Sigmoid colon (tissue), 6 donors: ENCODE measurements at regions not wholly inside any gene's neighbourhood (a gene's known extent, or its start where the extent isn't known, plus 50 kb on each side); places are given as distances from the start of the nearest gene placed in this dataset.

Experiments used
- DNase-seq: peaks from one replicate; pipeline ENCODE4 v3.0.0-alpha.2; 2019
- H3K27ac ChIP-seq, 4 donors: fragments of 200-600 bp; sonication (generic); one replicate each; pipeline ENCODE4 v1.5.1; 2016 to 2019; ENCODE audit warnings: mild to moderate bottlenecking in 1 of 4
- H3K27me3 ChIP-seq, 3 donors: fragments of 200-600 bp; sonication (generic); one replicate each; pipeline ENCODE4 v1.5.1; 2019; ENCODE audit warnings: mild to moderate bottlenecking in 1 of 3
- H3K36me3 ChIP-seq, 4 donors: fragments of 200-600 bp; sonication (generic); one replicate each; pipeline ENCODE4 v1.5.1; 2016 to 2019
- H3K4me1 ChIP-seq, 4 donors: fragments of 200-600 bp; sonication (generic); one replicate each; pipeline ENCODE4 v1.5.1; 2017 to 2019
- H3K4me3 ChIP-seq, 4 donors: fragments of 200-600 bp; sonication (generic); one replicate each; pipeline ENCODE4 v1.5.1; 2017 to 2019; ENCODE audit warnings: mild to moderate bottlenecking in 2 of 4, moderate library complexity in 1 of 4
- H3K9me3 ChIP-seq, 4 donors: fragments of 200-600 bp in 3 of 4; sonication (generic) in 3 of 4; one replicate each; pipeline versions ENCODE4 v1.5.1 to v1.6.1; 2013 to 2019
- CTCF ChIP-seq, 4 experiments: fragments of 450-650 bp in 3 of 4; fragments of 200-600 bp in 1 of 4; IDR thresholded peaks; one replicate each; pipeline ENCODE4 v1.5.1; 2016 to 2019; ENCODE audit warnings: antibody characterized with exemption in 4 of 4, mild to moderate bottlenecking in 3 of 4, moderate library complexity in 2 of 4
- EP300 ChIP-seq, 4 donors: sonication (generic); formaldehyde crosslinking; IDR thresholded peaks; one replicate each; pipeline ENCODE4 v1.6.1; 2017; ENCODE audit warnings: antibody characterized with exemption in 4 of 4
- POLR2A ChIP-seq, 2 donors: fragments of 450-650 bp; IDR thresholded peaks; one replicate each; pipeline ENCODE4 v1.6.1; 2016; ENCODE audit warnings: antibody characterized with exemption in 2 of 2, mild to moderate bottlenecking in 2 of 2, moderate library complexity in 2 of 2
- POLR2AphosphoS5 ChIP-seq, 4 donors: sonication (generic); formaldehyde crosslinking; IDR thresholded peaks; one replicate each; pipeline ENCODE4 v1.6.1; 2017; ENCODE audit warnings: antibody characterized with exemption in 4 of 4
- WGBS, 2 donors: extraction: QIAGEN DNeasy Blood & Tissue Kit; methylation state at CpG; one replicate each; pipeline ENCODE4 v1.1.7; 2013; 5-methylcytosine and 5-hydroxymethylcytosine counted together
- intact Hi-C: fragments of 100-400 bp; cut with DNase I; formaldehyde crosslinking; loops from one replicate; pipeline ENCODE4 v1.15.1; 2023
- donor health status: healthy with polysubstance abuse.
- donor health status: healthy.

DNA sequence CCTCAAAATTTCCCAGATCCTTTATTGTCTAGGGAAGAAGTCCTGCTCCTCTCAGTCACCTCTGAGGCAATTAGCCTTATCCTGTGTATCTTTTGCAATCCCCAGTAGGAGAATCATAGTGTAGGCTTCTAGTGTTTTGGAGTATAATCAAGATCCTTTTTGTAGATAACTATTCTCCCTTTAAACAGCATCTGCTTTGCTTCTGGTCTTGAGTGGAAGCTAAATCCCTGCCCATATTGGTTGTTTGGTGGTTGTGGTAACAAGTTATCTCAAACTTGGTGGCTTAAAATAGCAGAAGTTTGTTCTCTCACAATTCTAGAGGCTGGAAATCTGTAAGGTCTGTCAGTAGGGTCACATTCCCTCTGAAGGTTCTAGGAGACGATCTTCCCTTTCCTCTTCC is 217.5 kb upstream of the RASGRP1 start:
- 83 to 85% methylated on average over 1 of the region's 1 CpG for WGBS, 2 donors
- intact Hi-C loops: no loop called here
- Histone ChIP-seq H3K27me3 (no peaks in the 10 kb centered on the region), H3K27ac (no peak overlapping the region), H3K9me3 (no peaks in the 10 kb centered on the region), H3K36me3 (no peaks in the 10 kb centered on the region), H3K4me1 (no peaks in the 10 kb centered on the region), H3K4me3 (no peak overlapping the region)
- TF ChIP-seq CTCF (IDR thresholded peaks at IDR 0.05) (no peak), EP300 (IDR thresholded peaks at IDR 0.05) (no peak), POLR2A (IDR thresholded peaks at IDR 0.05) (no peak), POLR2AphosphoS5 (IDR thresholded peaks at IDR 0.05) (no peak)
- no peak for DNase-seq

- Histone ChIP-seq H3K4me3 (no peak overlapping the region), H3K27ac (no peak overlapping the region), H3K27me3 (no peaks in the 10 kb centered on the region), H3K36me3 (no peaks in the 10 kb centered on the region), H3K9me3 (no peaks in the 10 kb centered on the region), H3K4me1 (no peaks in the 10 kb centered on the region)
- 90 to 92% methylated on average over 6 of the region's 6 CpGs for WGBS, 2 donors
- DNase-seq: no peak
- TF ChIP-seq CTCF (IDR thresholded peaks at IDR 0.05): no peak
- no peak for TF ChIP-seq POLR2AphosphoS5 (IDR thresholded peaks at IDR 0.05)
- no peak for TF ChIP-seq EP300 (IDR thresholded peaks at IDR 0.05)
- TF ChIP-seq POLR2A (IDR thresholded peaks at IDR 0.05): no peak
- intact Hi-C loops: no loop called here
These were observed 224.3 kb upstream of the RASGRP1 start for GRCh38 chr15:38788918-38789317.

DNA sequence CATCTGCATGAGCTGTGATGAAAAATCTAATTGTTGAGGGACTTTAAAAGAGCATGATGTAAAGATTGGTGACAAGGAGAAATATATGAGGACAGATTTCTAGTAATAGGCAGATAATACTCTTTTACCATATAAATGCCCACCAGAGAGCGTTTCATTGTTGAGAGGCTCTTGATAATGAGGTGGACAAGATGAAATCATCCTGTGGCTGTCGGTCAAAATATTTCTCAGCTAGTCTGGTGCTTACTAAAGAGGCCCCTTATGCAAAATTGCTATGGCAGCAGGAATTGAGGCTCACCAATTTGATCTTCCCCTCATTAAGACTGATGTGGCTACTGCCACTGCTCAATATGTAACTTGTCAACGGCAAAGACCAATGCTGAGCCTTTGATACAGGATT is 225.0 kb upstream of the RASGRP1 start:
- Histone ChIP-seq H3K4me1 (no peaks in the 10 kb centered on the region), H3K27ac (no peak overlapping the region), H3K36me3 (no peaks in the 10 kb centered on the region), H3K27me3 (no peaks in the 10 kb centered on the region), H3K4me3 (no peak overlapping the region), H3K9me3 (no peaks in the 10 kb centered on the region)
- WGBS, 2 donors: 91 to 92% methylated on average over 3 of the region's 3 CpGs
- no peak for DNase-seq
- no peak for TF ChIP-seq POLR2AphosphoS5 (IDR thresholded peaks at IDR 0.05)
- TF ChIP-seq EP300 (IDR thresholded peaks at IDR 0.05): no peak
- no peak for TF ChIP-seq CTCF (IDR thresholded peaks at IDR 0.05)
- no peak for TF ChIP-seq POLR2A (IDR thresholded peaks at IDR 0.05)
- intact Hi-C loops: no loop called here

- 71 to 77% methylated on average over 4 of the region's 4 CpGs for WGBS, 2 donors
- no peak for TF ChIP-seq EP300 (IDR thresholded peaks at IDR 0.05)
- no peak for TF ChIP-seq POLR2AphosphoS5 (IDR thresholded peaks at IDR 0.05)
- TF ChIP-seq POLR2A (IDR thresholded peaks at IDR 0.05): no peak
- no peak for TF ChIP-seq CTCF (IDR thresholded peaks at IDR 0.05)
- intact Hi-C loops: no loop called here
- Histone ChIP-seq H3K27ac (no peak overlapping the region), H3K4me3 (no peak overlapping the region), H3K36me3 (no peaks in the 10 kb centered on the region), H3K9me3 (no peaks in the 10 kb centered on the region), H3K27me3 (no peaks in the 10 kb centered on the region), H3K4me1 (no peaks in the 10 kb centered on the region)
- DNase-seq: no peak
These were observed 228.7 kb upstream of the RASGRP1 start for GRCh38 chr15:38793206-38793810.
